GM23248 (cell line): ENCODE measurements at regions not wholly inside any gene's neighbourhood (a gene's known extent, or its start where the extent isn't known, plus 50 kb on each side); places are given as distances from the start of the nearest gene placed in this dataset.

Experiments used
- DNase-seq: peaks from one replicate; pipeline ENCODE4 v3.0.0-alpha.2; 2015
- H2AFZ ChIP-seq: fragments of 200-600 bp; sonication (generic); 2 replicates; pipeline ENCODE4 v1.6.1; 2016; ENCODE audit warnings: antibody characterized with exemption
- H3F3A ChIP-seq: fragments of 200-600 bp; sonication (generic); 2 replicates; pipeline ENCODE4 v1.6.1; 2016; ENCODE audit warnings: mild to moderate bottlenecking, antibody characterized with exemption, mixed run types; ENCODE audit not compliant: insufficient read depth
- H3K27ac ChIP-seq: fragments of 200-600 bp; sonication (generic); 2 replicates; pipeline ENCODE4 v1.5.1; 2016; ENCODE audit warnings: mild to moderate bottlenecking
- H3K27me3 ChIP-seq: fragments of 200-600 bp; sonication (generic); replicated peaks from 2 replicates; pipeline ENCODE4 v1.6.1; 2016; ENCODE audit warnings: mild to moderate bottlenecking; ENCODE audit not compliant: insufficient read depth
- H3K36me3 ChIP-seq: fragments of 200-600 bp; sonication (generic); 2 replicates; pipeline ENCODE4 v1.6.1; 2016; ENCODE audit warnings: low read depth, mild to moderate bottlenecking
- H3K4me1 ChIP-seq: fragments of 200-600 bp; sonication (generic); 2 replicates; pipeline ENCODE4 v1.6.1; 2016; ENCODE audit warnings: mild to moderate bottlenecking; ENCODE audit not compliant: insufficient read depth
- H3K4me2 ChIP-seq: fragments of 200-600 bp; sonication (generic); one replicate; pipeline ENCODE4 v1.6.1; 2016; ENCODE audit warnings: mild to moderate bottlenecking; ENCODE audit not compliant: unreplicated experiment
- H3K4me3 ChIP-seq: fragments of 200-600 bp; sonication (generic); 2 replicates; pipeline ENCODE4 v1.5.1; 2016; ENCODE audit warnings: mild to moderate bottlenecking
- H3K79me2 ChIP-seq: fragments of 200-600 bp; sonication (generic); 2 replicates; pipeline ENCODE4 v1.6.1; 2016; ENCODE audit warnings: mild to moderate bottlenecking; ENCODE audit not compliant: insufficient read depth
- H3K9ac ChIP-seq: fragments of 200-600 bp; sonication (generic); 2 replicates; pipeline ENCODE4 v1.6.1; 2016; ENCODE audit warnings: mild to moderate bottlenecking
- H3K9me2 ChIP-seq: fragments of 200-600 bp; sonication (generic); 2 replicates; pipeline ENCODE4 v1.6.1; 2016; ENCODE audit warnings: mixed run types, mild to moderate bottlenecking, moderate library complexity; ENCODE audit not compliant: insufficient read depth
- H3K9me3 ChIP-seq: fragments of 200-600 bp; sonication (generic); one replicate; pipeline ENCODE4 v1.6.1; 2017; ENCODE audit warnings: low read depth
- H4K20me1 ChIP-seq: fragments of 200-600 bp; sonication (generic); 2 replicates; pipeline ENCODE4 v1.6.0; 2016; ENCODE audit not compliant: insufficient read depth
- EZH2 ChIP-seq: fragments of 200-600 bp; sonication (generic); IDR thresholded peaks from 2 replicates; pipeline ENCODE4 v1.6.1; 2018; ENCODE audit warnings: antibody characterized with exemption, mild to moderate bottlenecking; ENCODE audit not compliant: insufficient read depth, poor library complexity, severe bottlenecking
- EZH2phosphoT487 ChIP-seq: fragments of 200-600 bp; sonication (generic); IDR thresholded peaks from 2 replicates; pipeline ENCODE4 v1.6.1; 2018; ENCODE audit warnings: antibody characterized with exemption, moderate library complexity, mild to moderate bottlenecking, low read depth; ENCODE audit not compliant: insufficient read depth
- WGBS, 2 experiments: methylation state at CpG; one replicate each; pipeline ENCODE4 v1.1.6; 2015 to 2017; ENCODE audit warnings: low lambda C conversion rate in 2 of 2, low coverage in 1 of 2; ENCODE audit errors: missing lambda C conversion rate in 2 of 2; 5-methylcytosine and 5-hydroxymethylcytosine counted together
- in situ Hi-C: fragments of 300-500 bp; cut with MboI; formaldehyde crosslinking; loops from 2 replicates; pipeline ENCODE4 v1.15.0; 2020

- Histone ChIP-seq H3K36me3 (no peaks in the 10 kb centered on the region), H3K9ac (no peak overlapping the region), H3F3A (peaks cover 40% of the 10 kb centered on the region), H3K27me3 (no peaks in the 10 kb centered on the region), H2AFZ (no peak overlapping the region), H3K4me3 (peak overlapping the region; percentile 0; the same call in 1 of the 2 replicates), H3K4me2 (peak overlapping the region; percentile 51), H3K27ac (peak overlapping the region; percentile 46), H3K79me2 (no peaks in the 10 kb centered on the region), H3K9me3 (no peaks in the 10 kb centered on the region), H3K4me1 (peaks cover 40% of the 10 kb centered on the region), H4K20me1 (no peaks in the 10 kb centered on the region), H3K9me2 (no peaks in the 10 kb centered on the region)
- no peak for TF ChIP-seq EZH2
- no peak for TF ChIP-seq EZH2phosphoT487
- in situ Hi-C loops = no loop called here
- 45 to 47% methylated on average over 2 of the region's 2 CpGs for WGBS, 2 experiments
- DNase-seq = peak; percentile 62
Observed at GRCh38 chr1:185442050-185442449, 125.0 kb upstream of the IVNS1ABP start.

- no peaks in the 10 kb centered on the region for H3K9me2 ChIP-seq
- H3K9me3 ChIP-seq = no peaks in the 10 kb centered on the region
- peak overlapping the region; percentile 46 for H3K27ac ChIP-seq
- H2AFZ ChIP-seq = no peak overlapping the region
- H3K4me2 ChIP-seq = peak overlapping the region; percentile 51
- no peaks in the 10 kb centered on the region for H3K79me2 ChIP-seq
- in situ Hi-C loops = no loop called here
- TF ChIP-seq EZH2 (no peak), EZH2phosphoT487 (no peak)
- H3F3A ChIP-seq = peaks cover 40% of the 10 kb centered on the region
- H4K20me1 ChIP-seq = no peaks in the 10 kb centered on the region
- no peaks in the 10 kb centered on the region for H3K27me3 ChIP-seq
- peaks cover 40% of the 10 kb centered on the region for H3K4me1 ChIP-seq
- H3K36me3 ChIP-seq = no peaks in the 10 kb centered on the region
- DNase-seq = peak; percentile 76
- WGBS, 2 experiments = 0 to 4% methylated on average over 3 of the region's 3 CpGs
- H3K9ac ChIP-seq = no peak overlapping the region
- H3K4me3 ChIP-seq = peak overlapping the region; percentile 0; the same call in 1 of the 2 replicates
Observed at GRCh38 chr1:185441605-185442004, 124.6 kb upstream of the IVNS1ABP start.

DNA sequence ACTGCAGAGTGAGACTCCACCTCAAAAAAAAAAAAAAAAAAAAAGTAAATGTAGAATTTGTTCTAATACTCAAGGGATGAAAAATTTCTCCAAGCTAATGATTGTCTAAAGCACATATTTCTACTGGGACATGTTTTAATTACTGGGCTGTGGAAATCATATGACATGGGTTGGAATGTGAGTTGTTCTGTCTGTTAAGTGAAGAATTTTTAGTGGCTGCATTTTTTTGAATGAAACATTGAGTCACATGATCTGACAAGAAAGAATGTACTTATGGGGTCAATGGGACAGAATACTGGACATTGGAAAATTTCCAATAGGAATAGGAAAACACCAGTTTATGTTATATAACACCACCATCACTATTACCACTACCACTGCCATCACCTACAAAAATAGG is 123.8 kb upstream of the IVNS1ABP start:
- Histone ChIP-seq H3K9me2 (no peaks in the 10 kb centered on the region), H3K36me3 (no peaks in the 10 kb centered on the region), H3K27ac (no peak overlapping the region; the same call in 1 of the 2 replicates), H3K4me1 (peaks cover 40% of the 10 kb centered on the region), H3K9me3 (no peaks in the 10 kb centered on the region), H3K79me2 (no peaks in the 10 kb centered on the region), H3F3A (peaks cover 40% of the 10 kb centered on the region), H2AFZ (no peak overlapping the region), H3K27me3 (no peaks in the 10 kb centered on the region), H3K4me2 (peak overlapping the region; percentile 51), H3K4me3 (no peak overlapping the region), H3K9ac (no peak overlapping the region), H4K20me1 (no peaks in the 10 kb centered on the region)
- DNase-seq = no peak
- TF ChIP-seq EZH2phosphoT487 (no peak), EZH2 (no peak)
- in situ Hi-C loops = no loop called here

- no peaks in the 10 kb centered on the region for H3K9me2 ChIP-seq
- WGBS, 2 experiments = 0 to 6% methylated on average over 1 of the region's 1 CpG
- in situ Hi-C loops = no loop called here
- H3K36me3 ChIP-seq = no peaks in the 10 kb centered on the region
- TF ChIP-seq EZH2phosphoT487 = no peak
- TF ChIP-seq EZH2 = no peak
- peaks cover 40% of the 10 kb centered on the region for H3K4me1 ChIP-seq
- H3K79me2 ChIP-seq = no peaks in the 10 kb centered on the region
- H3K9me3 ChIP-seq = no peaks in the 10 kb centered on the region
- peak; percentile 95 for DNase-seq
- H3K27me3 ChIP-seq = no peaks in the 10 kb centered on the region
- H4K20me1 ChIP-seq = no peaks in the 10 kb centered on the region
- H2AFZ ChIP-seq = no peak overlapping the region
- H3K4me3 ChIP-seq = no peak overlapping the region
- peaks cover 40% of the 10 kb centered on the region for H3F3A ChIP-seq
- peak overlapping the region; percentile 13 for H3K4me2 ChIP-seq
- H3K27ac ChIP-seq = peak overlapping the region; percentile 57
- no peak overlapping the region for H3K9ac ChIP-seq
Observed at GRCh38 chr1:185439727-185440415, 122.8 kb upstream of the IVNS1ABP start.

DNA sequence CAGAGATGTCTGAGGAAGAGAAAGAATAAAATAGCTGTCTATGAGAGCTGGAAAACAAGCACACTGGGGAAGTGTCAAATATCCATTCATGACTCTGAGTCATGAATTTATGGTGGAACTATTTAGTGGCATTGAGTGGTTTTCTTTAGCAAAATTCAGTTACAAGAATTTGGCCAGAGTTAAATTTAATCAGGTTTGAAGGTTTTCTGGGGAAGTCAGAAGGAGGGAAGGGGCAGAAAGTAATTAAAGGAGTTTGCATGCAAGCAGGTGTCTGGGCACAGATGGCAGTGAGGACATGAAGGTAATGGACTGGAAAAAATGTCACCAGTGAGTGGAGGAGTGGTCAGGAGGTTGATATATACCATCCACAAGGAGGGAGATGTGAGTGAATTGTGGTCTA is 121.9 kb upstream of the IVNS1ABP start:
- no peak for TF ChIP-seq EZH2phosphoT487
- TF ChIP-seq EZH2 = no peak
- no peak overlapping the region for H3K4me2 ChIP-seq
- no peaks in the 10 kb centered on the region for H3K36me3 ChIP-seq
- in situ Hi-C loops = no loop called here
- H3K9me2 ChIP-seq = no peaks in the 10 kb centered on the region
- no peak overlapping the region for H3K27ac ChIP-seq
- H3K9me3 ChIP-seq = no peaks in the 10 kb centered on the region
- no peaks in the 10 kb centered on the region for H3K27me3 ChIP-seq
- H3K9ac ChIP-seq = no peak overlapping the region
- H3K4me3 ChIP-seq = no peak overlapping the region
- no peak overlapping the region for H2AFZ ChIP-seq
- H3K4me1 ChIP-seq = peaks cover 40% of the 10 kb centered on the region
- no peaks in the 10 kb centered on the region for H3K79me2 ChIP-seq
- DNase-seq = peak; percentile 19
- H4K20me1 ChIP-seq = no peaks in the 10 kb centered on the region
- H3F3A ChIP-seq = peaks cover 40% of the 10 kb centered on the region
